ENCODE measurements at regions not wholly inside any gene's neighbourhood (a gene's known extent, or its start where the extent isn't known, plus 50 kb on each side); places are given as distances from the start of the nearest gene placed in this dataset.

DNA sequence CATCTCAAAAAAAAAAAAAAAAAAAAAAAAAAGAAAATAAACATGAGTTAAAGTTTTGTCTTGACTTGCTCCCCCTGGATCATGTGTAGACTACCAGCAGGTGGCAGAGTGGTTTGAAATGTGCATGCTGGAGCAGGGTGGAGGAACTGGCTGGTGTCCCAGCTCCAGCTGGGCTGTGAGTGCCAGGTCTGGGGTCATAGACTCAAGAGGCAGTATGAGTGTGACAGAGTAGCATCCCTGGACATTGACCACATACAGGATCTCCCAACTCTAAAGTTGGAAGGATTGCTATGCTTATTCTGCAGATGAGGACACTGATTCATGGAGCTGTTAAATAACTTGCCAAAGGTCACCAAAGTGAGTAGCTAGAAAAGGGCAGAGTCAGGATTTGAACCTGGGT lies 198.0 kb upstream of the MPHOSPH6 start:
- Histone ChIP-seq H3K9me3 (ENCODE audit: low read depth) (no peaks in the 10 kb centered on the region), H3K27me3 (no peaks in the 10 kb centered on the region), H3K9ac (no peak overlapping the region), H3K4me2 (no peak overlapping the region), H2AFZ (replicated peaks) (no peak overlapping the region), H3F3A (ENCODE audit: low read depth) (no peaks in the 10 kb centered on the region), H3K27ac (no peak overlapping the region), H3K4me3 (no peak overlapping the region), H4K20me1 (ENCODE audit: low read depth) (no peaks in the 10 kb centered on the region), H3K4me1 (no peaks in the 10 kb centered on the region), H3K79me2 (ENCODE audit: low read depth) (no peaks in the 10 kb centered on the region), H3K36me3 (no peaks in the 10 kb centered on the region)
- H3K36me3 Mint-ChIP-seq, result no peaks in the 10 kb centered on the region
- DNase-seq (ENCODE audit: low spot score), result peak; percentile 52
- H3K9me3 Mint-ChIP-seq, result no peaks in the 10 kb centered on the region
- H3K4me1 Mint-ChIP-seq, result no peaks in the 10 kb centered on the region
- H3K27me3 Mint-ChIP-seq (ENCODE audit: insufficient read depth, low read depth), result peaks cover 2% of the 10 kb centered on the region
- no peak overlapping the region for H3K27ac Mint-ChIP-seq
- TF ChIP-seq EZH2 (IDR thresholded peaks at IDR 0.05) (no peak), EZH2phosphoT487 (IDR thresholded peaks at IDR 0.05) (no peak)
- TF ChIP-seq, protein P1, sequence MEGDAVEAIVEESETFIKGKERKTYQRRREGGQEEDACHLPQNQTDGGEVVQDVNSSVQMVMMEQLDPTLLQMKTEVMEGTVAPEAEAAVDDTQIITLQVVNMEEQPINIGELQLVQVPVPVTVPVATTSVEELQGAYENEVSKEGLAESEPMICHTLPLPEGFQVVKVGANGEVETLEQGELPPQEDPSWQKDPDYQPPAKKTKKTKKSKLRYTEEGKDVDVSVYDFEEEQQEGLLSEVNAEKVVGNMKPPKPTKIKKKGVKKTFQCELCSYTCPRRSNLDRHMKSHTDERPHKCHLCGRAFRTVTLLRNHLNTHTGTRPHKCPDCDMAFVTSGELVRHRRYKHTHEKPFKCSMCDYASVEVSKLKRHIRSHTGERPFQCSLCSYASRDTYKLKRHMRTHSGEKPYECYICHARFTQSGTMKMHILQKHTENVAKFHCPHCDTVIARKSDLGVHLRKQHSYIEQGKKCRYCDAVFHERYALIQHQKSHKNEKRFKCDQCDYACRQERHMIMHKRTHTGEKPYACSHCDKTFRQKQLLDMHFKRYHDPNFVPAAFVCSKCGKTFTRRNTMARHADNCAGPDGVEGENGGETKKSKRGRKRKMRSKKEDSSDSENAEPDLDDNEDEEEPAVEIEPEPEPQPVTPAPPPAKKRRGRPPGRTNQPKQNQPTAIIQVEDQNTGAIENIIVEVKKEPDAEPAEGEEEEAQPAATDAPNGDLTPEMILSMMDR (IDR thresholded peaks at IDR 0.05), result peak; percentile 44
- no peak overlapping the region for H3K4me3 Mint-ChIP-seq

DNA sequence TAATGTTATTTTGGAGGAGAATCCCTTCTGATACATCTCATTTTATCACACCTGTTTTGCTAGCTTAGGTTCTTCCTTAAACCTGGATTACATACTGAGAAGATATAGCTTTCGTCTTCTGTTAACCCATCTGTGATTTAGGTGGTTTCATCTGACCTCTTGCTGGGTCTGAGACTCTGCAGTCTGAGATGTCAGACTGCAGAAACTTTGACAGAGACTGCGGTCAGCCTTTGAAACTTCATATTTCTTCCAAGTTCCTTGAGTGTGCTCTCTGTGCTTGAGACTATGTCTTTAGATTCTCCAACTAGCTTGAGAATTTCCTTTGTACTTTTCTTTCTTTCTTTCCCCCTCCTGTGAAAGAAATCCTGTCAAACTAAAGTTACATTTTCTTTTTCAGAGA lies 196.4 kb upstream of the MPHOSPH6 start:
- Histone ChIP-seq H3K9ac (no peak overlapping the region), H4K20me1 (ENCODE audit: low read depth) (no peaks in the 10 kb centered on the region), H3K27me3 (no peaks in the 10 kb centered on the region), H3K9me3 (ENCODE audit: low read depth) (no peaks in the 10 kb centered on the region), H3K79me2 (ENCODE audit: low read depth) (no peaks in the 10 kb centered on the region), H3K27ac (no peak overlapping the region), H3F3A (ENCODE audit: low read depth) (no peaks in the 10 kb centered on the region), H3K36me3 (no peaks in the 10 kb centered on the region), H3K4me3 (no peak overlapping the region), H3K4me1 (no peaks in the 10 kb centered on the region), H2AFZ (replicated peaks) (no peak overlapping the region), H3K4me2 (no peak overlapping the region)
- peaks cover 2% of the 10 kb centered on the region for H3K27me3 Mint-ChIP-seq (ENCODE audit: insufficient read depth, low read depth)
- no peaks in the 10 kb centered on the region for H3K4me1 Mint-ChIP-seq
- H3K4me3 Mint-ChIP-seq, result no peak overlapping the region
- H3K36me3 Mint-ChIP-seq, result no peaks in the 10 kb centered on the region
- no peaks in the 10 kb centered on the region for H3K9me3 Mint-ChIP-seq
- H3K27ac Mint-ChIP-seq, result no peak overlapping the region
- DNase-seq (ENCODE audit: low spot score), result no peak
- TF ChIP-seq EZH2phosphoT487 (IDR thresholded peaks at IDR 0.05) (no peak), EZH2 (IDR thresholded peaks at IDR 0.05) (no peak)
- TF ChIP-seq, protein P1 (IDR thresholded peaks at IDR 0.05), result no peak

- Histone ChIP-seq H2AFZ (replicated peaks) (no peak overlapping the region), H3K9ac (no peak overlapping the region), H3K4me1 (no peaks in the 10 kb centered on the region), H4K20me1 (ENCODE audit: low read depth) (no peaks in the 10 kb centered on the region), H3K36me3 (no peaks in the 10 kb centered on the region), H3K27ac (no peak overlapping the region), H3K79me2 (ENCODE audit: low read depth) (no peaks in the 10 kb centered on the region), H3K4me2 (no peak overlapping the region), H3K9me3 (ENCODE audit: low read depth) (no peaks in the 10 kb centered on the region), H3K27me3 (no peaks in the 10 kb centered on the region), H3F3A (ENCODE audit: low read depth) (no peaks in the 10 kb centered on the region), H3K4me3 (no peak overlapping the region)
- no peaks in the 10 kb centered on the region for H3K27me3 Mint-ChIP-seq (ENCODE audit: insufficient read depth, low read depth)
- no peaks in the 10 kb centered on the region for H3K4me1 Mint-ChIP-seq
- no peak for TF ChIP-seq EZH2 (IDR thresholded peaks at IDR 0.05)
- H3K4me3 Mint-ChIP-seq, result no peak overlapping the region
- H3K9me3 Mint-ChIP-seq, result no peaks in the 10 kb centered on the region
- DNase-seq (ENCODE audit: low spot score), result no peak
- H3K27ac Mint-ChIP-seq, result no peak overlapping the region
- H3K36me3 Mint-ChIP-seq, result no peaks in the 10 kb centered on the region
These were observed 194.7 kb upstream of the MPHOSPH6 start for GRCh38 chr16:82364690-82365089.

DNA sequence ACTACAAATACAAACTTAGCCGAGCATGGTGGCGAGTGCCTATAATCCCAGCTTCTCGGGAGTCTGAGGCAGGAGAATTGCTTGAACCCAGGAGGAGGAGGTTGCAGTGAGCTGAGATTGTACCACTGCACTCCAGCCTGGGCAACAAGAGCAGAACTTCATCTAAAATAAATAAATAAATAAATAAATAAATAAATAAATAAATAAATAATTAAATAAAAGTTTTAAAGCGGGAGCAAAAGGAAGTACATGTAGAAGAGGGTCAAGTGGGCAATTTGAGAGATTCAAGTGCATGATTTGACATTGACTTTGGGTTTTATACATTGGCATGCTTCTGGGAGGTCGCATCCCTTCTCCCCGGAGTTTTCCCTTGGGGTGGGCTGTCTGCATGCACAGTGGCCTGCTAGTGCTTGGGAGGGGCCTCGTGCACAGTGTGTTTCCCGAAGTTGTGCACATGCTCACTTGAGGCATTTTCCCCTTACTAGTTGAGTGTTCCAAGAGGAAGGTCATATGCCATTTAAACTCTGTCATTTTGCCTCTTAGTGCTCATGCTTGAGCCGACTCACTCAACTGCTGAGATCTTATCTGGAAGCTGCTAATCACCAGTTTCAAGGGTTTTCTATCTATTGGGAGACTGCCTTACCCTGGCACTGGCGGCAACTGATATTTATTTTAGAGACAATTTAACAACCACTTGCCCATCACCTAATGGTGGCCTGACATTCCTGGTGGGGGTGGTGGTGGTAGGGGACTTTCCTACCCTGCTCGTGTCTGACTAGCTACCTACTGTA lies 193.2 kb upstream of the MPHOSPH6 start:
- H3K27ac ChIP-seq, result no peak overlapping the region
- H3K9me3 Mint-ChIP-seq, result no peaks in the 10 kb centered on the region
- no peaks in the 10 kb centered on the region for H3K9me3 ChIP-seq (ENCODE audit: low read depth)
- no peak overlapping the region for H3K9ac ChIP-seq
- no peak for TF ChIP-seq EZH2 (IDR thresholded peaks at IDR 0.05)
- no peak for TF ChIP-seq EZH2phosphoT487 (IDR thresholded peaks at IDR 0.05)
- TF ChIP-seq, protein P1 (IDR thresholded peaks at IDR 0.05), result no peak
- H3K27me3 ChIP-seq, result no peaks in the 10 kb centered on the region
- no peaks in the 10 kb centered on the region for H3K4me1 Mint-ChIP-seq
- H4K20me1 ChIP-seq (ENCODE audit: low read depth), result no peaks in the 10 kb centered on the region
- no peak overlapping the region for H2AFZ ChIP-seq (replicated peaks)
- no peaks in the 10 kb centered on the region for H3K4me1 ChIP-seq
- H3K79me2 ChIP-seq (ENCODE audit: low read depth), result no peaks in the 10 kb centered on the region
- H3K4me3 Mint-ChIP-seq, result no peak overlapping the region
- no peak for DNase-seq (ENCODE audit: low spot score)
- no peaks in the 10 kb centered on the region for H3K36me3 Mint-ChIP-seq
- H3K27me3 Mint-ChIP-seq (ENCODE audit: insufficient read depth, low read depth), result no peaks in the 10 kb centered on the region
- no peaks in the 10 kb centered on the region for H3F3A ChIP-seq (ENCODE audit: low read depth)
- no peak overlapping the region for H3K27ac Mint-ChIP-seq
- H3K4me2 ChIP-seq, result no peak overlapping the region
- no peak overlapping the region for H3K4me3 ChIP-seq
- no peaks in the 10 kb centered on the region for H3K36me3 ChIP-seq

Data from neural progenitor cell (in vitro differentiated cells).